OCI-LY1 (cell line): ENCODE measurements at regions not wholly inside any gene's neighbourhood (a gene's known extent, or its start where the extent isn't known, plus 50 kb on each side); places are given as distances from the start of the nearest gene placed in this dataset.

Experiments
- EZH2 ChIP-seq: fragments of 200-600 bp; sonication (generic), shearing (Covaris generic); IDR thresholded peaks from 2 replicates; pipeline ENCODE4 v1.8.0; 2017; ENCODE audit warnings: borderline replicate concordance, mixed run types, mild to moderate bottlenecking, antibody characterized with exemption, low read length, moderate library complexity, mixed read lengths
- TF ChIP-seq, protein P1 (sequence below): fragments of 200-600 bp; sonication (generic), shearing (Covaris generic); IDR thresholded peaks from 2 replicates; pipeline ENCODE4 v1.5.1; 2017; ENCODE audit warnings: mild to moderate bottlenecking, antibody characterized with exemption, low read length, moderate library complexity, mixed read lengths

DNA sequence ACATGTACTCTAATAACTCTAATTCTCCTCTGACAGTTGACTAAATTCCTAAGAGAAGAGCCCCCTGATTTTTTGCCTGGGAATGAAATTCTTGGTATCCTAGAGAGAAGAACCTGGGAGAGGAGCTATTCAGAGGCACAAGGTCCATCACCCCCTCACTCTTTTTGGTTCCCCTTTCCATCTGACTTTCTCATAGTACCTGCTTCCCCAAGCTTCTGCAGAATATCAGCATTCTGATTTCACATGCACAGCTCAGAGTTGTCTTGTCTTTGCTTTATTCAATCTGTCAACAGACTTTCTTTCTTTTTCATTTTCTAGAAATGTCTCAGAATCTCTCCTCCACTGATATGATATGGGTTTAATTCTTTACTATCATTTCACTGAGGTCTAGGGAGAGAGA lies 141.5 kb upstream of the FBXL17 start:
- TF ChIP-seq EZH2 = no peak
- TF ChIP-seq, protein P1, sequence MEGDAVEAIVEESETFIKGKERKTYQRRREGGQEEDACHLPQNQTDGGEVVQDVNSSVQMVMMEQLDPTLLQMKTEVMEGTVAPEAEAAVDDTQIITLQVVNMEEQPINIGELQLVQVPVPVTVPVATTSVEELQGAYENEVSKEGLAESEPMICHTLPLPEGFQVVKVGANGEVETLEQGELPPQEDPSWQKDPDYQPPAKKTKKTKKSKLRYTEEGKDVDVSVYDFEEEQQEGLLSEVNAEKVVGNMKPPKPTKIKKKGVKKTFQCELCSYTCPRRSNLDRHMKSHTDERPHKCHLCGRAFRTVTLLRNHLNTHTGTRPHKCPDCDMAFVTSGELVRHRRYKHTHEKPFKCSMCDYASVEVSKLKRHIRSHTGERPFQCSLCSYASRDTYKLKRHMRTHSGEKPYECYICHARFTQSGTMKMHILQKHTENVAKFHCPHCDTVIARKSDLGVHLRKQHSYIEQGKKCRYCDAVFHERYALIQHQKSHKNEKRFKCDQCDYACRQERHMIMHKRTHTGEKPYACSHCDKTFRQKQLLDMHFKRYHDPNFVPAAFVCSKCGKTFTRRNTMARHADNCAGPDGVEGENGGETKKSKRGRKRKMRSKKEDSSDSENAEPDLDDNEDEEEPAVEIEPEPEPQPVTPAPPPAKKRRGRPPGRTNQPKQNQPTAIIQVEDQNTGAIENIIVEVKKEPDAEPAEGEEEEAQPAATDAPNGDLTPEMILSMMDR = no peak
